Lower leg skin (tissue), 3 donors: ENCODE measurements at regions not wholly inside any gene's neighbourhood (a gene's known extent, or its start where the extent isn't known, plus 50 kb on each side); places are given as distances from the start of the nearest gene placed in this dataset.

Source experiments
- CTCF ChIP-seq, 3 donors: fragments of 450-650 bp; IDR thresholded peaks; one replicate each; pipeline ENCODE4 v1.5.1; 2016; ENCODE audit warnings: antibody characterized with exemption in 3 of 3, mild to moderate bottlenecking in 3 of 3, moderate library complexity in 2 of 3
- POLR2A ChIP-seq, 2 donors: fragments of 450-650 bp; IDR thresholded peaks; one replicate each; pipeline ENCODE4 v1.6.1; 2016 to 2017; ENCODE audit warnings: antibody characterized with exemption in 2 of 2, mild to moderate bottlenecking in 1 of 2, moderate library complexity in 1 of 2

- no peak for TF ChIP-seq CTCF (IDR thresholded peaks at IDR 0.05)
- TF ChIP-seq POLR2A (IDR thresholded peaks at IDR 0.05) = no peak
These were observed 544.1 kb upstream of the MDFIC2 start for GRCh38 chr3:70856414-70857162.
